ENCODE measurements at regions not wholly inside any gene's neighbourhood (a gene's known extent, or its start where the extent isn't known, plus 50 kb on each side); places are given as distances from the start of the nearest gene placed in this dataset.

- intact Hi-C loops (cut with DNase I; ENCODE audit: low total_unique reads): no loop called here
- Histone ChIP-seq H3K36me3 (no peaks in the 10 kb centered on the region), H3K27ac (no peak overlapping the region), H3K4me3 (no peak overlapping the region), H3K9me3 (peaks cover 0 to 24% (median 21%) of the 10 kb centered on the region in 8 donors), H3K4me1 (no peaks in the 10 kb centered on the region), H3K27me3 (replicated peaks in 1 of 7) (peaks cover 0 to 44% (median 0%) of the 10 kb centered on the region in 7 donors)
- no peak for TF ChIP-seq POLR2A (IDR thresholded peaks at IDR 0.05)
- no peak for TF ChIP-seq CTCF (IDR thresholded peaks at IDR 0.05 in 8 of 11, conservative IDR thresholded peaks at IDR 0.05 in 3 of 11)
- no peak for TF ChIP-seq POLR2AphosphoS5 (IDR thresholded peaks at IDR 0.05)
- no peak for DNase-seq
- WGBS, 5 donors: 50 to 58% (median 53%) methylated on average over 13 of the region's 13 CpGs
Observed at GRCh38 chr19:13573056-13573667, 66.9 kb upstream of the CACNA1A start.

- Histone ChIP-seq H3K27ac (no peak overlapping the region), H3K9me3 (peaks cover 0 to 16% (median 0%) of the 10 kb centered on the region in 8 donors), H3K36me3 (no peaks in the 10 kb centered on the region), H3K27me3 (replicated peaks in 1 of 7) (peaks cover 0 to 33% (median 0%) of the 10 kb centered on the region in 7 donors), H3K4me1 (no peaks in the 10 kb centered on the region), H3K4me3 (no peak overlapping the region)
- intact Hi-C loops (cut with DNase I; ENCODE audit: low total_unique reads): no loop called here
- TF ChIP-seq CTCF (IDR thresholded peaks at IDR 0.05 in 8 of 11, conservative IDR thresholded peaks at IDR 0.05 in 3 of 11) (no peak), POLR2AphosphoS5 (IDR thresholded peaks at IDR 0.05) (no peak), POLR2A (IDR thresholded peaks at IDR 0.05) (no peak)
- no peak for DNase-seq
- WGBS, 5 donors: 75 to 87% (median 84%) methylated on average over 4 of the region's 4 CpGs
Observed at GRCh38 chr19:13561461-13561860, 55.2 kb upstream of the CACNA1A start.

GRCh38 chr19:13557756-13558398, 51.6 kb upstream of the CACNA1A start:
- no peak for DNase-seq
- Histone ChIP-seq H3K36me3 (no peaks in the 10 kb centered on the region), H3K27me3 (replicated peaks in 1 of 7) (peaks cover 0 to 42% (median 0%) of the 10 kb centered on the region in 7 donors), H3K4me3 (no peak overlapping the region), H3K27ac (no peak overlapping the region), H3K9me3 (peaks cover 0 to 16% (median 0%) of the 10 kb centered on the region in 8 donors), H3K4me1 (no peaks in the 10 kb centered on the region)
- WGBS, 5 donors: 41 to 56% (median 44%) methylated on average over 7 of the region's 7 CpGs
- TF ChIP-seq POLR2A (IDR thresholded peaks at IDR 0.05) (no peak), CTCF (IDR thresholded peaks at IDR 0.05 in 8 of 11, conservative IDR thresholded peaks at IDR 0.05 in 3 of 11) (no peak), POLR2AphosphoS5 (IDR thresholded peaks at IDR 0.05) (no peak)
- intact Hi-C loops (cut with DNase I; ENCODE audit: low total_unique reads): no loop called here

- no peak for TF ChIP-seq POLR2A (IDR thresholded peaks at IDR 0.05)
- no peak for TF ChIP-seq POLR2AphosphoS5 (IDR thresholded peaks at IDR 0.05)
- no peak for TF ChIP-seq CTCF (IDR thresholded peaks at IDR 0.05 in 8 of 11, conservative IDR thresholded peaks at IDR 0.05 in 3 of 11)
- H3K4me1 ChIP-seq: no peaks in the 10 kb centered on the region
- peaks cover 0 to 43% (median 0%) of the 10 kb centered on the region in 7 donors for H3K27me3 ChIP-seq (replicated peaks in 1 of 7)
- intact Hi-C loops (cut with DNase I; ENCODE audit: low total_unique reads): no loop called here
- H3K4me3 ChIP-seq: no peak overlapping the region
- no peak for DNase-seq
- 73 to 85% (median 80%) methylated on average over 9 of the region's 9 CpGs for WGBS, 5 donors
- no peak overlapping the region for H3K27ac ChIP-seq
- peaks cover 0 to 16% (median 0%) of the 10 kb centered on the region in 8 donors for H3K9me3 ChIP-seq
- H3K36me3 ChIP-seq: no peaks in the 10 kb centered on the region
Observed at GRCh38 chr19:13556552-13556951, 50.3 kb upstream of the CACNA1A start.
